Spleen (tissue), 7 donors: ENCODE measurements at regions not wholly inside any gene's neighbourhood (a gene's known extent, or its start where the extent isn't known, plus 50 kb on each side); places are given as distances from the start of the nearest gene placed in this dataset.

Source experiments
- CTCF ChIP-seq, 11 experiments: fragments of 200-600 bp in 7 of 11; fragments of 450-650 bp in 4 of 11; sonication (generic) in 4 of 11; IDR thresholded peaks in 8 of 11; conservative IDR thresholded peaks in 3 of 11; 1 replicate in 7 of 11; 2 replicates in 4 of 11; pipeline versions ENCODE4 v1.4.0 to v1.8.0; 2016 to 2021; ENCODE audit warnings: antibody characterized with exemption in 11 of 11, inconsistent platforms in 4 of 11, mild to moderate bottlenecking in 1 of 11
- POLR2A ChIP-seq, 3 donors: fragments of 450-650 bp; IDR thresholded peaks; one replicate each; pipeline ENCODE4 v1.5.1; 2017; ENCODE audit warnings: antibody characterized with exemption in 3 of 3, mild to moderate bottlenecking in 1 of 3
- POLR2AphosphoS5 ChIP-seq, 3 donors: sonication (generic); formaldehyde crosslinking; IDR thresholded peaks; one replicate each; pipeline ENCODE4 v1.5.1; 2017; ENCODE audit warnings: antibody characterized with exemption in 3 of 3
- donor health status: DM: no; HTN: no; CAD: no; lungs with moderate emphysema.
- donor health status: DM: no; HTN: no; CAD: no.
- donor health status: DM: no; HTN: no; CAD: no.

- TF ChIP-seq CTCF (IDR thresholded peaks at IDR 0.05 in 8 of 11, conservative IDR thresholded peaks at IDR 0.05 in 3 of 11) (no peak), POLR2A (IDR thresholded peaks at IDR 0.05) (no peak), POLR2AphosphoS5 (IDR thresholded peaks at IDR 0.05) (no peak)
Measured at GRCh38 chrX:69034451-69034850, 130.8 kb downstream of the PJA1 start.
